ENCODE measurements at regions not wholly inside any gene's neighbourhood (a gene's known extent, or its start where the extent isn't known, plus 50 kb on each side); places are given as distances from the start of the nearest gene placed in this dataset.
A peak's percentile ranks its signal among the peaks of the same experiment; 100 is the strongest.

- WGBS, 2 experiments (ENCODE audit: insufficient coverage in 1 of 2, insufficient read length in 1 of 2) = 73 to 100% methylated on average over 1 to 3 of the region's 3 CpGs
- Histone ChIP-seq H3K9ac (ENCODE audit: extremely low read depth, low read length, poor library complexity, severe bottlenecking) (no peak overlapping the region), H3K4me3 (ENCODE audit: low read length) (no peak overlapping the region), H3K27ac (ENCODE audit: low read depth, low read length) (no peak overlapping the region), H3K9me3 (ENCODE audit: control insufficient read depth, low read length) (peaks cover 5% of the 10 kb centered on the region), H3K36me3 (ENCODE audit: control insufficient read depth, insufficient read depth, low read length) (no peaks in the 10 kb centered on the region), H3K4me1 (ENCODE audit: control insufficient read depth, insufficient read depth, low read length) (peaks cover 4% of the 10 kb centered on the region), H3K27me3 (ENCODE audit: control insufficient read depth, insufficient read depth, low read length, poor library complexity, severe bottlenecking) (no peaks in the 10 kb centered on the region)
- no peak for DNase-seq
- TF ChIP-seq CTCF (conservative IDR thresholded peaks at IDR 0.05) = no peak
- Mint-ChIP-seq H3K4me3 (no peak overlapping the region), H3K27me3 (ENCODE audit: insufficient read depth) (no peaks in the 10 kb centered on the region), H3K4me1 (peaks cover 11% of the 10 kb centered on the region), H3K9me3 (no peaks in the 10 kb centered on the region), H3K27ac (no peak overlapping the region), H3K36me3 (ENCODE audit: low read depth) (no peaks in the 10 kb centered on the region)
Measured at GRCh38 chr10:90195288-90195840, 494.0 kb downstream of the KIF20B start.

- Histone ChIP-seq H3K27ac (ENCODE audit: low read depth, low read length) (no peak overlapping the region), H3K4me1 (ENCODE audit: control insufficient read depth, insufficient read depth, low read length) (peaks cover 4% of the 10 kb centered on the region), H3K36me3 (ENCODE audit: control insufficient read depth, insufficient read depth, low read length) (no peaks in the 10 kb centered on the region), H3K9me3 (ENCODE audit: control insufficient read depth, low read length) (no peaks in the 10 kb centered on the region), H3K9ac (ENCODE audit: extremely low read depth, low read length, poor library complexity, severe bottlenecking) (no peak overlapping the region), H3K27me3 (ENCODE audit: control insufficient read depth, insufficient read depth, low read length, poor library complexity, severe bottlenecking) (no peaks in the 10 kb centered on the region), H3K4me3 (ENCODE audit: low read length) (no peak overlapping the region)
- no peaks in the 10 kb centered on the region for H3K36me3 Mint-ChIP-seq (ENCODE audit: low read depth)
- H3K27ac Mint-ChIP-seq = no peak overlapping the region
- no peak for TF ChIP-seq CTCF (conservative IDR thresholded peaks at IDR 0.05)
- no peak overlapping the region for H3K4me3 Mint-ChIP-seq
- no peaks in the 10 kb centered on the region for H3K9me3 Mint-ChIP-seq
- peaks cover 3% of the 10 kb centered on the region for H3K4me1 Mint-ChIP-seq
- H3K27me3 Mint-ChIP-seq (ENCODE audit: insufficient read depth) = no peaks in the 10 kb centered on the region
- no peak for DNase-seq
Measured at GRCh38 chr10:90197766-90198165, 496.4 kb downstream of the KIF20B start.

- Histone ChIP-seq H3K36me3 (ENCODE audit: control insufficient read depth, insufficient read depth, low read length) (no peaks in the 10 kb centered on the region), H3K27me3 (ENCODE audit: control insufficient read depth, insufficient read depth, low read length, poor library complexity, severe bottlenecking) (no peaks in the 10 kb centered on the region), H3K9me3 (ENCODE audit: control insufficient read depth, low read length) (no peaks in the 10 kb centered on the region), H3K4me1 (ENCODE audit: control insufficient read depth, insufficient read depth, low read length) (peaks cover 4% of the 10 kb centered on the region), H3K4me3 (ENCODE audit: low read length) (no peak overlapping the region), H3K9ac (ENCODE audit: extremely low read depth, low read length, poor library complexity, severe bottlenecking) (no peak overlapping the region), H3K27ac (ENCODE audit: low read depth, low read length) (no peak overlapping the region)
- no peak for DNase-seq
- 83 to 84% methylated on average over 1 to 2 of the region's 2 CpGs for WGBS, 2 experiments (ENCODE audit: insufficient coverage in 1 of 2, insufficient read length in 1 of 2)
- no peak overlapping the region for H3K4me3 Mint-ChIP-seq
- H3K4me1 Mint-ChIP-seq = peaks cover 3% of the 10 kb centered on the region
- H3K36me3 Mint-ChIP-seq (ENCODE audit: low read depth) = no peaks in the 10 kb centered on the region
- peak overlapping the region; percentile 60 for H3K27ac Mint-ChIP-seq
- H3K9me3 Mint-ChIP-seq = no peaks in the 10 kb centered on the region
- TF ChIP-seq CTCF (conservative IDR thresholded peaks at IDR 0.05) = no peak
- H3K27me3 Mint-ChIP-seq (ENCODE audit: insufficient read depth) = no peaks in the 10 kb centered on the region
Measured at GRCh38 chr10:90199093-90199492, 497.7 kb downstream of the KIF20B start.
